ENCODE measurements at regions not wholly inside any gene's neighbourhood (a gene's known extent, or its start where the extent isn't known, plus 50 kb on each side); places are given as distances from the start of the nearest gene placed in this dataset.

- no peaks in the 10 kb centered on the region for H3K4me1 ChIP-seq
- no peak overlapping the region for H3K4me2 ChIP-seq (ENCODE audit: low read length)
- H3K9ac ChIP-seq = no peak overlapping the region
- no peak overlapping the region for H3K4me3 ChIP-seq (ENCODE audit: low read depth, low read length)
- no peaks in the 10 kb centered on the region for H3K79me2 ChIP-seq
- no peak overlapping the region for H2AFZ ChIP-seq
- H3K27me3 ChIP-seq (ENCODE audit: control insufficient read depth, insufficient read depth, low read length) = no peaks in the 10 kb centered on the region
- H3K27ac ChIP-seq = no peak overlapping the region
- H3K9me3 ChIP-seq (ENCODE audit: control insufficient read depth, low read length) = no peaks in the 10 kb centered on the region
- TF ChIP-seq, protein P1, sequence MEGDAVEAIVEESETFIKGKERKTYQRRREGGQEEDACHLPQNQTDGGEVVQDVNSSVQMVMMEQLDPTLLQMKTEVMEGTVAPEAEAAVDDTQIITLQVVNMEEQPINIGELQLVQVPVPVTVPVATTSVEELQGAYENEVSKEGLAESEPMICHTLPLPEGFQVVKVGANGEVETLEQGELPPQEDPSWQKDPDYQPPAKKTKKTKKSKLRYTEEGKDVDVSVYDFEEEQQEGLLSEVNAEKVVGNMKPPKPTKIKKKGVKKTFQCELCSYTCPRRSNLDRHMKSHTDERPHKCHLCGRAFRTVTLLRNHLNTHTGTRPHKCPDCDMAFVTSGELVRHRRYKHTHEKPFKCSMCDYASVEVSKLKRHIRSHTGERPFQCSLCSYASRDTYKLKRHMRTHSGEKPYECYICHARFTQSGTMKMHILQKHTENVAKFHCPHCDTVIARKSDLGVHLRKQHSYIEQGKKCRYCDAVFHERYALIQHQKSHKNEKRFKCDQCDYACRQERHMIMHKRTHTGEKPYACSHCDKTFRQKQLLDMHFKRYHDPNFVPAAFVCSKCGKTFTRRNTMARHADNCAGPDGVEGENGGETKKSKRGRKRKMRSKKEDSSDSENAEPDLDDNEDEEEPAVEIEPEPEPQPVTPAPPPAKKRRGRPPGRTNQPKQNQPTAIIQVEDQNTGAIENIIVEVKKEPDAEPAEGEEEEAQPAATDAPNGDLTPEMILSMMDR (IDR thresholded peaks at IDR 0.05) = no peak
- no peaks in the 10 kb centered on the region for H3K36me3 ChIP-seq (ENCODE audit: control insufficient read depth, insufficient read depth, low read length)
These were observed 338.7 kb upstream of the ARID1B start for GRCh38 chr6:156438350-156438923.

DNA sequence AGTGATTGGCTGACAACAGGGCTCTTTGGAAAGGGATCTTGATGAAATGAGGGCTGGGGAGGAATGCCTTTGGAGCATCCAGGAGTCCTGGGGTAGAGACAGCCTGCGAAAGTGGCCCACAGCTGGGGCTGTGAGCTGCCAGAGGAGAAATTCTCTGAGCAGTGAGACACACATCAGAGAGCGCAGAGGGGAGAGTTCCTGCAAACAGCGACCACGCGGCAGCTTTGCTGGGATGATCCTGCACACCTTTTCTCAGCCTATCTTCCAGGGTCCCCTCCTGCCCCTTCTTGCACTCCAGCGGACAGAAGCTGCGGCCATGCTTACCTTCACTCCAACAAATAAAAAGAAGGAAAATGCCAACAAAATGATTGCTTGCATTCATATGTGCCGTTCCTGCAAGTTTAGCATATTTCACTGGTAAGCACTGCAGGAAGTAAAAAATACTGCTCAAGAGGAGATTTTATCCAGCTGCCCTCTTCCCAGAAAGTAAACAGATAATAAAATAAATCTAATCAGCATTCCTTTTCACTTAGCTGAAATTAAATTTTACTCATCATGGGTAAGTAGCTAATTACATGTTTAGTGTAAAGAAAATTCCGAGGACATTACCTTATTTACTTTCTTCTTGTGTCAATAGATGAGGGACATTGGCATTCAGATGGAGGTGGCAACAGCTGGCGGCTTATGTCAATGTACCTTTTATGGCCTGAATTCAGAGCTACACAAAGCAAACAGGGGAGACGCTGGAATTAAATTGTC lies 339.9 kb upstream of the ARID1B start:
- Histone ChIP-seq H3K36me3 (ENCODE audit: control insufficient read depth, insufficient read depth, low read length) (no peaks in the 10 kb centered on the region), H3K4me2 (ENCODE audit: low read length) (no peak overlapping the region), H3K27me3 (ENCODE audit: control insufficient read depth, insufficient read depth, low read length) (no peaks in the 10 kb centered on the region), H3K9ac (no peak overlapping the region), H3K27ac (no peak overlapping the region), H3K4me1 (no peaks in the 10 kb centered on the region), H3K79me2 (no peaks in the 10 kb centered on the region), H3K4me3 (ENCODE audit: low read depth, low read length) (no peak overlapping the region), H3K9me3 (ENCODE audit: control insufficient read depth, low read length) (no peaks in the 10 kb centered on the region), H2AFZ (no peak overlapping the region)
- TF ChIP-seq, protein P1 (IDR thresholded peaks at IDR 0.05) = no peak

DNA sequence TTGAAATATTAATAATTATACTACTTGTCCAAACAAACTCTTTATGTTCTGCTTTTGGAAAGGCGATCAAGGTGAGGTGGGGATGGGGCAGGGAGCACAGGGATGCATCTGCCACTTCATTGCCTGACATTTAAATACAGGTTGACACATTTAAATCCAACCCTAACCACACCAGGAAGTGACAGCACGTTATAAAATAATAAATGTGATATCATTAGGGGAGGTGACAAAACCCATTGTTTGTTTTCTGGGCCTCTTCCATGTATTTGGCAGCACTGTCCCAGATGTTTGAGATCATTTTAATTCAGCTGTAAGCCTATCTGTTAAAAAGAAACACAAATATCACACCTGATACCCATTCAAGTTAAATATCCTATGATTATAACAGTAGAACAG lies 342.4 kb upstream of the ARID1B start:
- Histone ChIP-seq H3K27me3 (ENCODE audit: control insufficient read depth, insufficient read depth, low read length) (no peaks in the 10 kb centered on the region), H3K9ac (no peak overlapping the region), H3K36me3 (ENCODE audit: control insufficient read depth, insufficient read depth, low read length) (no peaks in the 10 kb centered on the region), H2AFZ (no peak overlapping the region), H3K9me3 (ENCODE audit: control insufficient read depth, low read length) (no peaks in the 10 kb centered on the region), H3K79me2 (no peaks in the 10 kb centered on the region), H3K4me2 (ENCODE audit: low read length) (no peak overlapping the region), H3K4me3 (ENCODE audit: low read depth, low read length) (no peak overlapping the region), H3K27ac (no peak overlapping the region), H3K4me1 (no peaks in the 10 kb centered on the region)
- TF ChIP-seq, protein P1 (IDR thresholded peaks at IDR 0.05) = no peak

DNA sequence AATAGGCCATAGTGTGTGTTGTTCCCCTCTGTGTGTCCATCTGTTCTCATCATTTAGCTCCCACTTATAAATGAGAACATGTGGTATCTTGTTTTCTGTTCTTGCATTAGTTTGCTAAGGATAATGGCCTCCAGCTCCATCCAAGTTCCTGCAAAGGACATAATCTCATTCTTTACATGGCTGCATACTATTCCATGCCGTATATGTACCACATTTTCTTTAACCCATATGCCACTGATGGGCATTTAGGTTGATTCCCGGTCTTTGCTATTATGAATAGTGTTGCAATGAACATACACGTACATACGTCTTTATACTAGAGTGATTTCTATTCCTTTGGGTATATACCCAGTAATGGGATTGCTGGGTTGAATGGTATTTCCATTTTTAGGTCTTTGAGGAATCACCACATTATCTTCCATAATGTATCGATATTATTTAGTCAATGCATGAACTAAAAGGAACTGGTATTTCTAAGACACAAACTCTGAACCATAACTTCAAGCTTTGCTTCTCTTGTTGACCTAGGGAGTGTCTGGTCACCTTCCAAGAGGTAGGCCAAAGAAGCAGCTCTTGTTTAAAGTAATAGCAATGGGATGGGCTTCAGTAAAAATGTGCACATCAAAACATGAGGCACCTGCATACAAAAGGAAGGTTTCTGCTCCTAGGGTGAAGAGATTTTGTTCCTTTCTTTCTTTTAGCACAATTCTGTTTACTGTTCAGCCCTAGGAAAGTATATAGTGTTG lies 343.0 kb upstream of the ARID1B start:
- Histone ChIP-seq H3K9ac (no peak overlapping the region), H2AFZ (no peak overlapping the region), H3K4me3 (ENCODE audit: low read depth, low read length) (no peak overlapping the region), H3K4me1 (no peaks in the 10 kb centered on the region), H3K36me3 (ENCODE audit: control insufficient read depth, insufficient read depth, low read length) (no peaks in the 10 kb centered on the region), H3K79me2 (no peaks in the 10 kb centered on the region), H3K27me3 (ENCODE audit: control insufficient read depth, insufficient read depth, low read length) (no peaks in the 10 kb centered on the region), H3K9me3 (ENCODE audit: control insufficient read depth, low read length) (no peaks in the 10 kb centered on the region), H3K4me2 (ENCODE audit: low read length) (no peak overlapping the region), H3K27ac (no peak overlapping the region)
- TF ChIP-seq, protein P1 (IDR thresholded peaks at IDR 0.05) = no peak
